ENCODE measurements at regions not wholly inside any gene's neighbourhood (a gene's known extent, or its start where the extent isn't known, plus 50 kb on each side); places are given as distances from the start of the nearest gene placed in this dataset.

- no peaks in the 10 kb centered on the region for H3K4me1 ChIP-seq (ENCODE audit: control insufficient read depth, insufficient read depth, low read length)
- POLR2A ChIA-PET = no interaction called here
- H3K27ac ChIP-seq (ENCODE audit: extremely low read depth, low read depth, low read length) = no peak overlapping the region
- no peak overlapping the region for H3K4me3 ChIP-seq (ENCODE audit: low read depth, low read length)
- CTCF ChIA-PET = no interaction called here
- H3K36me3 ChIP-seq (ENCODE audit: control insufficient read depth in 2 of 2, insufficient read depth in 1 of 2, low read length in 2 of 2) = no peaks in the 10 kb centered on the region
- H3K9me3 ChIP-seq (ENCODE audit: control insufficient read depth, insufficient read depth, low read depth, low read length) = no peaks in the 10 kb centered on the region
- TF ChIP-seq ZBTB1 (tag by site-specific recombination; IDR thresholded peaks at IDR 0.05) (no peak), ZNF335 (tag by site-specific recombination; conservative IDR thresholded peaks at IDR 0.05) (no peak), ZNF645 (tag by site-specific recombination; IDR thresholded peaks at IDR 0.05) (no peak), SCRT1 (tag by site-specific recombination; IDR thresholded peaks at IDR 0.05; ENCODE audit: borderline replicate concordance) (no peak), EGR2 (tag by site-specific recombination; IDR thresholded peaks at IDR 0.05; ENCODE audit: low read depth) (no peak), FEZF1 (tag by site-specific recombination; IDR thresholded peaks at IDR 0.05) (no peak), ZNF10 (tag by site-specific recombination; IDR thresholded peaks at IDR 0.05) (no peak), MEIS1 (CRISPR knock-in tag; IDR thresholded peaks at IDR 0.05; ENCODE audit: borderline replicate concordance) (no peak), ZNF654 (tag by site-specific recombination; IDR thresholded peaks at IDR 0.05; ENCODE audit: low read depth) (no peak), ZSCAN5A (tag by site-specific recombination; IDR thresholded peaks at IDR 0.05) (no peak), ZNF664 (tag by site-specific recombination; IDR thresholded peaks at IDR 0.05) (no peak), ZNF138 (tag by site-specific recombination; IDR thresholded peaks at IDR 0.05; ENCODE audit: borderline replicate concordance) (no peak), ZNF24 (tag by site-specific recombination; IDR thresholded peaks at IDR 0.05) (no peak), ZNF548 (tag by site-specific recombination; IDR thresholded peaks at IDR 0.05) (no peak), RBAK (tag by site-specific recombination; IDR thresholded peaks at IDR 0.05) (no peak), ZXDB (tag by site-specific recombination; IDR thresholded peaks at IDR 0.05) (no peak), ZNF623 (tag by site-specific recombination; IDR thresholded peaks at IDR 0.05) (no peak), GLIS1 (tag by site-specific recombination; IDR thresholded peaks at IDR 0.05) (no peak), HOXA7 (CRISPR knock-in tag; IDR thresholded peaks at IDR 0.05; ENCODE audit: borderline replicate concordance) (no peak), ZNF510 (tag by site-specific recombination; IDR thresholded peaks at IDR 0.05; ENCODE audit: insufficient replicate concordance) (no peak)
These were observed 172.7 kb downstream of the MYCN start for GRCh38 chr2:16112972-16113560.

GRCh38 chr2:16112251-16112971 lies 172.1 kb downstream of the MYCN start:
- Histone ChIP-seq H3K4me1 (ENCODE audit: control insufficient read depth, insufficient read depth, low read length) (no peaks in the 10 kb centered on the region), H3K4me3 (ENCODE audit: low read depth, low read length) (no peak overlapping the region), H3K9me3 (ENCODE audit: control insufficient read depth, insufficient read depth, low read depth, low read length) (no peaks in the 10 kb centered on the region), H3K27ac (ENCODE audit: extremely low read depth, low read depth, low read length) (no peak overlapping the region), H3K36me3 (ENCODE audit: control insufficient read depth in 2 of 2, insufficient read depth in 1 of 2, low read length in 2 of 2) (no peaks in the 10 kb centered on the region)
- no peak for TF ChIP-seq ZNF513 (tag by site-specific recombination; IDR thresholded peaks at IDR 0.05)
- ChIA-PET POLR2A (no interaction called here), CTCF (interaction anchor here (0.5 kb wide), 1 partner anchor 1824 kb away, joined by 4 read pairs; no protein-coding TSS in a partner anchor)
